Panc1 (cell line): ENCODE measurements at regions not wholly inside any gene's neighbourhood (a gene's known extent, or its start where the extent isn't known, plus 50 kb on each side); places are given as distances from the start of the nearest gene placed in this dataset.

ENCODE experiments used
- ATAC-seq: fragments of 200-7000 bp; cut with Tn5 transposase; 2 replicates; pipeline ENCODE4 v1.9.1; 2020; ENCODE audit warnings: mild to moderate bottlenecking, moderate library complexity
- BruUV-seq: library from RNA; stranded (reverse); fragments of 400-500 nt; replicated peaks from 2 replicates; lab custom pipeline; 2021; lab: Mats Ljungman, UMichigan
- CTCF ChIA-PET: fragments of 300-600 bp; sonication (Branson Sonifier 250); formaldehyde crosslinking; loops from one replicate; lab custom pipeline; 2022; ENCODE audit warnings: antibody characterized with exemption; lab: Charles Lee
- POLR2A ChIA-PET: fragments of 300-600 bp; sonication (Branson Sonifier 250); formaldehyde crosslinking; loops from one replicate; lab custom pipeline; 2022; ENCODE audit warnings: antibody characterized with exemption; lab: Charles Lee
- DNase-seq: peaks from one replicate; pipeline ENCODE4 v3.0.0-alpha.2; 2010; ENCODE audit warnings: low read depth, low spot score
- H3K27ac ChIP-seq: 2 replicates; pipeline ENCODE4 v1.5.1; 2011; ENCODE audit warnings: mild to moderate bottlenecking, low read length, inconsistent platforms
- H3K27me3 ChIP-seq: fragments of 200-500 bp; sonication (Bioruptor generic); 2 replicates; pipeline ENCODE4 v1.6.0; 2014; ENCODE audit warnings: low read length, inconsistent platforms; ENCODE audit not compliant: control insufficient read depth, insufficient read depth
- H3K36me3 ChIP-seq: fragments of 200-500 bp; sonication (Bioruptor generic); 2 replicates; pipeline ENCODE4 v1.5.1; 2014; ENCODE audit warnings: inconsistent platforms, mild to moderate bottlenecking, low read length, moderate library complexity; ENCODE audit not compliant: control insufficient read depth, insufficient read depth
- H3K4me1 ChIP-seq: 2 replicates; pipeline ENCODE4 v1.5.1; 2011; ENCODE audit warnings: inconsistent platforms, mild to moderate bottlenecking, low read length, moderate library complexity; ENCODE audit not compliant: control insufficient read depth, insufficient read depth
- H3K4me3 ChIP-seq, 2 experiments: 2 replicates each; pipeline ENCODE4 v1.5.1; 2011 to 2012; ENCODE audit warnings: low read depth in 2 of 2, low read length in 2 of 2, mild to moderate bottlenecking in 2 of 2, inconsistent platforms in 1 of 2, moderate library complexity in 1 of 2
- H3K9me3 ChIP-seq: fragments of 200-500 bp; sonication (Bioruptor generic); 2 replicates; pipeline ENCODE4 v1.5.1; 2014; ENCODE audit warnings: low read depth, mild to moderate bottlenecking, inconsistent platforms, low read length, moderate library complexity; ENCODE audit not compliant: control insufficient read depth, insufficient read depth
- POLR2AphosphoS5 ChIP-seq: IDR thresholded peaks from 2 replicates; pipeline ENCODE4 v1.6.1; 2012; ENCODE audit warnings: mild to moderate bottlenecking, low read depth, low read length, moderate library complexity
- SIN3A ChIP-seq: IDR thresholded peaks from 2 replicates; pipeline ENCODE4 v1.6.1; 2012; ENCODE audit warnings: low read depth, mild to moderate bottlenecking, low read length, moderate library complexity, borderline replicate concordance; ENCODE audit not compliant: insufficient read depth
- TCF7L2 ChIP-seq: IDR thresholded peaks from 2 replicates; pipeline ENCODE4 v1.6.1; 2011; ENCODE audit warnings: mild to moderate bottlenecking, low read depth, low read length, inconsistent platforms
- in situ Hi-C: cut with HindIII; loops from 2 replicates; pipeline ENCODE4 v1.10.0; 2016; ENCODE audit warnings: low sequenced_read_pairs, low pct_unique_long_range_greater_than_20kb
- intact Hi-C: fragments of 100-400 bp; cut with micrococcal nuclease; formaldehyde crosslinking; loops from one replicate; pipeline ENCODE4 v1.10.0; 2022; ENCODE audit not compliant: unreplicated experiment
- TF ChIP-seq, protein P1 (sequence below): fragments of 450-650 bp; IDR thresholded peaks from 2 replicates; pipeline ENCODE4 v1.5.1; 2017; ENCODE audit warnings: mild to moderate bottlenecking
- TF ChIP-seq, protein P2 (sequence below), 2 experiments: IDR thresholded peaks; 2 replicates each; pipeline ENCODE4 v1.6.1; 2011 to 2012; ENCODE audit warnings: low read depth in 2 of 2, control low read depth in 1 of 2, low read length in 1 of 2, mild to moderate bottlenecking in 1 of 2, moderate library complexity in 1 of 2; ENCODE audit not compliant: insufficient read depth in 1 of 2

DNA sequence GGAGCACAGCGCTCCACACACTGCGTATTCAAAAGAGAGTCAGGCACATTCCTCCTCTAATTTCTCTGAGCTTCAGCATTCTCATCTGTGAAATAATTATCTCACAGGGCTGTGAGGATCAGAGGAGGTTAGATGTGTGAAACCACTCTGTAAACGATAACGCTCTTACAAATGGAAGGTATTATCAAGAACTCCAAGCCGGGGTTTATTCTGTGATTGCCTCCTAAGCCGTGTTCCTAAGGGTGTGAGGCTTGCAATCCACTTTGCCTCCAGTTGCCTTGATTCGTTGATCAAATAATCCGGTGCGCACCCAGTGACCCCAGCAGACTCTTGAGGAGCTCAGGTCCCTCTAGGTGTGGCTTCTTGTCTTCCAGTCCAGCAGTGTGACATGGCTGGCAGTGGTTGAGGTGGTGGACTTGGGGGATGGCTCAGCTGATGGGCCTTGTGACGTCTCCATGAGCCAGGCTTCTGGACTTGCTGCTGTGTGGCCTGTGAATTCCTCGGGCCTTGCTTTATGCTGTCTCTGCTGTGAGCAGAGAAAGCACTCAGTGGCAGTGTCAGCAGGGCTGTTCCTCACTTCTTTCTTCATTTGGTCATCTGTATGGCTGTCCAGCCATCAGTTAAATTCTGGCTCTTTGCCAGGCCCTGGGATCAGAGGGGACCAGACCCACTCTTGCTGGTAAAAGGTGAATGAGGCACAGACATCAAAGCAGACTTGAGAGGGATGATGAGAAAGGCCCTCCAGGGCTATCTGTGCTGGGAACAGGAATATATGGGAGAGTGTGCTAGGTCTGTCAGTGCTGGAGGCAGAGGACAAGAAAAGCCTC, 71.0 kb downstream of the SLC25A47 start:
- intact Hi-C loops: no loop called here
- TF ChIP-seq, protein P1, sequence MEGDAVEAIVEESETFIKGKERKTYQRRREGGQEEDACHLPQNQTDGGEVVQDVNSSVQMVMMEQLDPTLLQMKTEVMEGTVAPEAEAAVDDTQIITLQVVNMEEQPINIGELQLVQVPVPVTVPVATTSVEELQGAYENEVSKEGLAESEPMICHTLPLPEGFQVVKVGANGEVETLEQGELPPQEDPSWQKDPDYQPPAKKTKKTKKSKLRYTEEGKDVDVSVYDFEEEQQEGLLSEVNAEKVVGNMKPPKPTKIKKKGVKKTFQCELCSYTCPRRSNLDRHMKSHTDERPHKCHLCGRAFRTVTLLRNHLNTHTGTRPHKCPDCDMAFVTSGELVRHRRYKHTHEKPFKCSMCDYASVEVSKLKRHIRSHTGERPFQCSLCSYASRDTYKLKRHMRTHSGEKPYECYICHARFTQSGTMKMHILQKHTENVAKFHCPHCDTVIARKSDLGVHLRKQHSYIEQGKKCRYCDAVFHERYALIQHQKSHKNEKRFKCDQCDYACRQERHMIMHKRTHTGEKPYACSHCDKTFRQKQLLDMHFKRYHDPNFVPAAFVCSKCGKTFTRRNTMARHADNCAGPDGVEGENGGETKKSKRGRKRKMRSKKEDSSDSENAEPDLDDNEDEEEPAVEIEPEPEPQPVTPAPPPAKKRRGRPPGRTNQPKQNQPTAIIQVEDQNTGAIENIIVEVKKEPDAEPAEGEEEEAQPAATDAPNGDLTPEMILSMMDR: no peak
- TF ChIP-seq, protein P2, sequence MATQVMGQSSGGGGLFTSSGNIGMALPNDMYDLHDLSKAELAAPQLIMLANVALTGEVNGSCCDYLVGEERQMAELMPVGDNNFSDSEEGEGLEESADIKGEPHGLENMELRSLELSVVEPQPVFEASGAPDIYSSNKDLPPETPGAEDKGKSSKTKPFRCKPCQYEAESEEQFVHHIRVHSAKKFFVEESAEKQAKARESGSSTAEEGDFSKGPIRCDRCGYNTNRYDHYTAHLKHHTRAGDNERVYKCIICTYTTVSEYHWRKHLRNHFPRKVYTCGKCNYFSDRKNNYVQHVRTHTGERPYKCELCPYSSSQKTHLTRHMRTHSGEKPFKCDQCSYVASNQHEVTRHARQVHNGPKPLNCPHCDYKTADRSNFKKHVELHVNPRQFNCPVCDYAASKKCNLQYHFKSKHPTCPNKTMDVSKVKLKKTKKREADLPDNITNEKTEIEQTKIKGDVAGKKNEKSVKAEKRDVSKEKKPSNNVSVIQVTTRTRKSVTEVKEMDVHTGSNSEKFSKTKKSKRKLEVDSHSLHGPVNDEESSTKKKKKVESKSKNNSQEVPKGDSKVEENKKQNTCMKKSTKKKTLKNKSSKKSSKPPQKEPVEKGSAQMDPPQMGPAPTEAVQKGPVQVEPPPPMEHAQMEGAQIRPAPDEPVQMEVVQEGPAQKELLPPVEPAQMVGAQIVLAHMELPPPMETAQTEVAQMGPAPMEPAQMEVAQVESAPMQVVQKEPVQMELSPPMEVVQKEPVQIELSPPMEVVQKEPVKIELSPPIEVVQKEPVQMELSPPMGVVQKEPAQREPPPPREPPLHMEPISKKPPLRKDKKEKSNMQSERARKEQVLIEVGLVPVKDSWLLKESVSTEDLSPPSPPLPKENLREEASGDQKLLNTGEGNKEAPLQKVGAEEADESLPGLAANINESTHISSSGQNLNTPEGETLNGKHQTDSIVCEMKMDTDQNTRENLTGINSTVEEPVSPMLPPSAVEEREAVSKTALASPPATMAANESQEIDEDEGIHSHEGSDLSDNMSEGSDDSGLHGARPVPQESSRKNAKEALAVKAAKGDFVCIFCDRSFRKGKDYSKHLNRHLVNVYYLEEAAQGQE (IDR thresholded peaks at IDR 0.05; ENCODE audit: insufficient read depth in 1 of 2, low read depth in 2 of 2, low read length in 1 of 2): no peak
- TF ChIP-seq TCF7L2: no peak
- TF ChIP-seq SIN3A: no peak
- no peak for TF ChIP-seq POLR2AphosphoS5
- no peak overlapping the region for H3K4me3 ChIP-seq
- H3K36me3 ChIP-seq: no peaks in the 10 kb centered on the region
- CTCF ChIA-PET: interaction anchor here (1.0 kb wide), 1 partner anchor 10 kb away, joined by 3 read pairs; no protein-coding TSS in a partner anchor
- H3K9me3 ChIP-seq: no peaks in the 10 kb centered on the region
- POLR2A ChIA-PET: interaction anchor here (0.7 kb wide), 1 partner anchor 242 kb away, joined by 3 read pairs; no protein-coding TSS in a partner anchor
- no peak overlapping the region for H3K27ac ChIP-seq
- H3K4me1 ChIP-seq: peaks cover 15% of the 10 kb centered on the region
- BruUV-seq: no TSS peak
- DNase-seq (no peak), ATAC-seq (no peak)
- in situ Hi-C loops: no loop called here
- no peaks in the 10 kb centered on the region for H3K27me3 ChIP-seq

DNA sequence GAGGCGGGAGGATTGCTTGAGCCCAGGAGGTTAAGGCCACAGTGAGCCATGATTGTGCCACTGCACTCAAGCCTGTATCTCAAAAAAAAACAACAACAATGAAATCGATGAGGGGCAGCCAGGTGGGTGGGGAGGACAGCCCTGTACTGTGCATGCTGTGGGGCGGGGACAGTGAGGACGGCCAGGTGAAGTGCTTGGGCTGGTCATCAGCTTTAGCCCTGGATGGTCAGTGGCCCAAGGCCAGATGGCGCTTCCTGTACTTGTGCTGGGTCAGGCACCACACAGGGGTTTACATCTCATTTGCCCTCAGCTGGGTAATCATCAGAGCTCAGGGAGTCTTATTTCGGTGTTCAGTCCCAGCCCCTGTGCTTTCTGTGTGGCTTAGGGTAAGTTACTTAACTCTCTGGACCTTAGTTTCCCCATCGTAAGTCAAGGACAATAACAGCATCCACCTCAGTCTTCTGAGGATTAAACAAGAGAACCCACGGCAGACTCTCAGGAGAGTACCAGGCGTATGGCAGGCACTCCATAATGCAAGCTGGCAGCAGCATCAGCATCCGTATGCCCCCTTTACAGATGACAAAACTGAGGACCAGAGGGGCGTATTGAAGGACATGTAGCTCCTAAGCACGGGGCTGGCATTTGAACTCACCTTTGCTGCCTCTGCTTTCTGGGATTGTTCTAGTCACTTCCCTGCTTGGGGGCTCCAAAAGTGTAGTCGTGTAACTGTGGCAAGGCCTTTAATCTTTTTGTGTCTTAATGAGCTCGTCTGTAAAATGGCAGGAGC, 71.9 kb downstream of the SLC25A47 start:
- ChIA-PET CTCF (interaction anchor here (0.6 to 1.0 kb wide), 2 partner anchors 10 to 260 kb away, joined by 3 read pairs; no protein-coding TSS in a partner anchor), POLR2A (interaction anchor here (0.7 kb wide), 1 partner anchor 241 kb away, joined by 3 read pairs; no protein-coding TSS in a partner anchor)
- DNase-seq (no peak), ATAC-seq (no peak)
- Histone ChIP-seq H3K36me3 (no peaks in the 10 kb centered on the region), H3K27ac (no peak overlapping the region), H3K4me3 (no peak overlapping the region), H3K9me3 (no peaks in the 10 kb centered on the region), H3K27me3 (no peaks in the 10 kb centered on the region), H3K4me1 (peaks cover 8% of the 10 kb centered on the region; the same call in 1 of the 2 replicates)
- intact Hi-C loops: no loop called here
- in situ Hi-C loops: no loop called here
- TF ChIP-seq, protein P1: no peak
- TF ChIP-seq, protein P2 (IDR thresholded peaks at IDR 0.05; ENCODE audit: insufficient read depth in 1 of 2, low read depth in 2 of 2, low read length in 1 of 2): no peak
- TF ChIP-seq TCF7L2: no peak
- no peak for TF ChIP-seq POLR2AphosphoS5
- TF ChIP-seq SIN3A: no peak
- no TSS peak for BruUV-seq
